HCT116 (cell line): ENCODE measurements at regions not wholly inside any gene's neighbourhood (a gene's known extent, or its start where the extent isn't known, plus 50 kb on each side); places are given as distances from the start of the nearest gene placed in this dataset.

ENCODE experiments used
- ATAC-seq: fragments of 200-7000 bp; cut with Tn5 transposase; 2 replicates; pipeline ENCODE4 v1.9.1; 2020; ENCODE audit warnings: mild to moderate bottlenecking, moderate library complexity
- BruUV-seq: library from RNA; stranded (reverse); fragments of 400-500 nt; replicated peaks from 2 replicates; lab custom pipeline; 2021; lab: Mats Ljungman, UMichigan
- CTCF ChIA-PET: fragments of 300-600 bp; sonication (Branson Sonifier 250); formaldehyde crosslinking; loops from one replicate; lab custom pipeline; 2021; ENCODE audit warnings: antibody characterized with exemption; lab: Charles Lee
- POLR2A ChIA-PET: fragments of 300-600, 350-600 bp; sonication (Branson Sonifier 250); formaldehyde crosslinking; loops from one replicate; lab custom pipeline; 2021; ENCODE audit warnings: antibody characterized with exemption; lab: Charles Lee
- RAD21 ChIA-PET, 2 experiments: fragments of 300-600 bp; sonication (Branson Sonifier 250); formaldehyde crosslinking; loops; one replicate each; lab custom pipeline; 2023; ENCODE audit warnings: low total read pairs in 2 of 2; ENCODE audit not compliant: uncharacterized antibody in 2 of 2, unreplicated experiment in 2 of 2, low non-redundant PET in 1 of 2; lab: Charles Lee
- DNase-seq: peaks from one replicate; pipeline ENCODE4 v3.0.0-alpha.2; 2010; ENCODE audit warnings: low read depth, low spot score
- H2AFZ ChIP-seq: fragments of 200-600 bp; shearing (Covaris generic), sonication (generic); 2 replicates; pipeline ENCODE4 v1.6.1; 2017; ENCODE audit warnings: low read depth, mixed run types, mixed read lengths, antibody characterized with exemption, low read length; ENCODE audit not compliant: poor library complexity, severe bottlenecking
- H3K27ac ChIP-seq: 2 replicates; pipeline ENCODE4 v1.5.1; 2012; ENCODE audit warnings: low read depth, low read length
- H3K27me3 ChIP-seq: fragments of 200-600 bp; sonication (generic); 2 replicates; pipeline ENCODE4 v1.6.1; 2016; ENCODE audit warnings: mixed run types, low read length, mixed read lengths; ENCODE audit not compliant: insufficient read depth
- H3K36me3 ChIP-seq, 2 experiments: fragments of 200-500 bp in 1 of 2; fragments of 200-600 bp in 1 of 2; sonication (Bioruptor generic) in 1 of 2; sonication (generic) in 1 of 2; 2 replicates each; pipeline versions ENCODE4 v1.5.1 to v1.6.1; 2014 to 2016; ENCODE audit warnings: low read length in 2 of 2, inconsistent platforms in 1 of 2, mixed read lengths in 1 of 2, mixed run types in 1 of 2; ENCODE audit not compliant: insufficient read depth in 2 of 2, control insufficient read depth in 1 of 2
- H3K4me1 ChIP-seq, 2 experiments: fragments of 200-600 bp in 1 of 2; sonication (generic) in 1 of 2; 2 replicates each; pipeline versions ENCODE4 v1.5.1 to v1.6.1; 2012 to 2017; ENCODE audit warnings: low read length in 2 of 2, inconsistent platforms in 1 of 2, mild to moderate bottlenecking in 1 of 2, mixed read lengths in 1 of 2, mixed run types in 1 of 2, moderate library complexity in 1 of 2; ENCODE audit not compliant: insufficient read depth in 2 of 2, control insufficient read depth in 1 of 2
- H3K4me2 ChIP-seq: fragments of 200-600 bp; sonication (generic); 2 replicates; pipeline ENCODE4 v1.6.1; 2017; ENCODE audit warnings: mixed run types, low read length, mixed read lengths
- H3K4me3 ChIP-seq, 2 experiments: fragments of 200-600 bp in 1 of 2; sonication (generic) in 1 of 2; replicated peaks in 1 of 2; 2 replicates each; pipeline ENCODE4 v1.5.1; 2011 to 2016; ENCODE audit warnings: low read length in 2 of 2, control low read depth in 1 of 2, low read depth in 1 of 2, mild to moderate bottlenecking in 1 of 2, mixed read lengths in 1 of 2, mixed run types in 1 of 2
- H3K79me2 ChIP-seq: fragments of 200-600 bp; sonication (generic); 2 replicates; pipeline ENCODE4 v1.6.1; 2017; ENCODE audit warnings: mild to moderate bottlenecking, mixed run types, low read length, moderate library complexity, mixed read lengths; ENCODE audit not compliant: insufficient read depth
- H3K9ac ChIP-seq: fragments of 200-600 bp; sonication (generic); 2 replicates; pipeline ENCODE4 v1.6.1; 2016; ENCODE audit warnings: low read length, mixed read lengths
- H3K9me2 ChIP-seq: fragments of 200-600 bp; sonication (generic), shearing (Covaris generic); 2 replicates; pipeline ENCODE4 v1.6.1; 2017; ENCODE audit warnings: mixed run types, mild to moderate bottlenecking, moderate library complexity; ENCODE audit not compliant: insufficient read depth
- H3K9me3 ChIP-seq, 2 experiments: fragments of 200-500 bp in 1 of 2; fragments of 200-600 bp in 1 of 2; sonication (Bioruptor generic) in 1 of 2; sonication (generic) in 1 of 2; 2 replicates each; pipeline ENCODE4 v1.6.1; 2014 to 2017; ENCODE audit warnings: low read length in 2 of 2, mixed read lengths in 2 of 2, inconsistent platforms in 1 of 2, low read depth in 1 of 2, mild to moderate bottlenecking in 1 of 2, mixed run types in 1 of 2, moderate library complexity in 1 of 2; ENCODE audit not compliant: control insufficient read depth in 1 of 2, insufficient read depth in 1 of 2
- H4K20me1 ChIP-seq: fragments of 200-600 bp; sonication (generic), shearing (Covaris generic); 2 replicates; pipeline ENCODE4 v1.6.1; 2017; ENCODE audit warnings: mixed run types, mild to moderate bottlenecking, moderate library complexity; ENCODE audit not compliant: insufficient read depth
- CBX3 ChIP-seq: IDR thresholded peaks from 2 replicates; pipeline ENCODE4 v1.6.1; 2012; ENCODE audit warnings: low read depth
- CEBPB ChIP-seq: IDR thresholded peaks from 2 replicates; pipeline ENCODE4 v1.6.1; 2012; ENCODE audit warnings: low read depth
- EGR1 ChIP-seq: IDR thresholded peaks from 2 replicates; pipeline ENCODE4 v1.6.1; 2012; ENCODE audit warnings: low read depth
- EZH2phosphoT487 ChIP-seq: fragments of 200-600 bp; IDR thresholded peaks from 2 replicates; pipeline ENCODE4 v1.6.1; 2018; ENCODE audit warnings: antibody characterized with exemption, borderline replicate concordance
- FOSL1 ChIP-seq: IDR thresholded peaks from 2 replicates; pipeline ENCODE4 v1.6.1; 2012; ENCODE audit warnings: low read depth
- POLR2A ChIP-seq: IDR thresholded peaks from 2 replicates; pipeline ENCODE4 v1.7.0; 2011; ENCODE audit warnings: borderline replicate concordance; ENCODE audit not compliant: insufficient read depth, insufficient read length; ENCODE audit errors: extremely low read depth
- SIN3A ChIP-seq: IDR thresholded peaks from 2 replicates; pipeline ENCODE4 v1.6.1; 2012; ENCODE audit warnings: low read depth
- SP1 ChIP-seq: IDR thresholded peaks from 2 replicates; pipeline ENCODE4 v1.6.1; 2012; ENCODE audit warnings: low read depth
- SRF ChIP-seq: IDR thresholded peaks from 2 replicates; pipeline ENCODE4 v1.6.1; 2012; ENCODE audit warnings: low read depth
- TCF7L2 ChIP-seq: IDR thresholded peaks from 2 replicates; pipeline ENCODE4 v1.7.0; 2011; ENCODE audit warnings: borderline replicate concordance, inconsistent platforms; ENCODE audit not compliant: insufficient read depth, insufficient read length; ENCODE audit errors: extremely low read depth
- ZFX ChIP-seq: fragments of 450-650 bp; IDR thresholded peaks from 2 replicates; pipeline ENCODE4 v1.6.1; 2017
- intact Hi-C: fragments of 100-400 bp; cut with micrococcal nuclease; formaldehyde crosslinking; loops from 2 replicates; pipeline ENCODE4 v1.10.0; 2022
- TF ChIP-seq, protein P1 (sequence below): IDR thresholded peaks from 2 replicates; pipeline ENCODE4 v1.6.1; 2012
- TF ChIP-seq, protein P2 (sequence below): IDR thresholded peaks from 2 replicates; pipeline ENCODE4 v1.6.1; 2012; ENCODE audit warnings: low read depth

DNA sequence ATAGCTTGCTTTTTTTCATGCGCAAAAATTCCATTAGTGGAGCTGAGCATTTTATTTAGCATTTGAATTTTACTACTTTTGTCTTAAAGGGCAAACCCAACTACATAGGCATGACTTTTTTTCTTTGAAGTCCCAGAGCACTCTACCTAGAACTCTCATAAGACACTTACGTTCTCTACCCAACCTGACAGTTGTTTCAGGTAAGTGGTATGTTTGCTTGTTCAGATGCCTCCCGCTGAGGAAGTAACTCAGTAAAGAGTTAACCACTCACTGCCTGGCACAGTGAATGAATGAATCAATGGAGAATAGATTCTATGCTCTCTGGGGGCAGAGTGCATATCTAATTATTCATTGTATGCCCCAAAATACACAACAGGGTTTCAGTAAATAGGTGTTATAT, 212.3 kb upstream of the PRDM1 start:
- POLR2A ChIA-PET, result no interaction called here
- no peak for TF ChIP-seq POLR2A
- no peak for TF ChIP-seq SIN3A
- no peak for TF ChIP-seq FOSL1
- TF ChIP-seq SRF, result no peak
- no peak for TF ChIP-seq SP1
- TF ChIP-seq EGR1, result no peak
- no peak for TF ChIP-seq TCF7L2
- TF ChIP-seq CBX3, result no peak
- TF ChIP-seq, protein P1, sequence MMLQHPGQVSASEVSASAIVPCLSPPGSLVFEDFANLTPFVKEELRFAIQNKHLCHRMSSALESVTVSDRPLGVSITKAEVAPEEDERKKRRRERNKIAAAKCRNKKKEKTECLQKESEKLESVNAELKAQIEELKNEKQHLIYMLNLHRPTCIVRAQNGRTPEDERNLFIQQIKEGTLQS, result no peak
- TF ChIP-seq EZH2phosphoT487, result no peak
- TF ChIP-seq ZFX, result no peak
- TF ChIP-seq CEBPB, result no peak
- TF ChIP-seq, protein P2, sequence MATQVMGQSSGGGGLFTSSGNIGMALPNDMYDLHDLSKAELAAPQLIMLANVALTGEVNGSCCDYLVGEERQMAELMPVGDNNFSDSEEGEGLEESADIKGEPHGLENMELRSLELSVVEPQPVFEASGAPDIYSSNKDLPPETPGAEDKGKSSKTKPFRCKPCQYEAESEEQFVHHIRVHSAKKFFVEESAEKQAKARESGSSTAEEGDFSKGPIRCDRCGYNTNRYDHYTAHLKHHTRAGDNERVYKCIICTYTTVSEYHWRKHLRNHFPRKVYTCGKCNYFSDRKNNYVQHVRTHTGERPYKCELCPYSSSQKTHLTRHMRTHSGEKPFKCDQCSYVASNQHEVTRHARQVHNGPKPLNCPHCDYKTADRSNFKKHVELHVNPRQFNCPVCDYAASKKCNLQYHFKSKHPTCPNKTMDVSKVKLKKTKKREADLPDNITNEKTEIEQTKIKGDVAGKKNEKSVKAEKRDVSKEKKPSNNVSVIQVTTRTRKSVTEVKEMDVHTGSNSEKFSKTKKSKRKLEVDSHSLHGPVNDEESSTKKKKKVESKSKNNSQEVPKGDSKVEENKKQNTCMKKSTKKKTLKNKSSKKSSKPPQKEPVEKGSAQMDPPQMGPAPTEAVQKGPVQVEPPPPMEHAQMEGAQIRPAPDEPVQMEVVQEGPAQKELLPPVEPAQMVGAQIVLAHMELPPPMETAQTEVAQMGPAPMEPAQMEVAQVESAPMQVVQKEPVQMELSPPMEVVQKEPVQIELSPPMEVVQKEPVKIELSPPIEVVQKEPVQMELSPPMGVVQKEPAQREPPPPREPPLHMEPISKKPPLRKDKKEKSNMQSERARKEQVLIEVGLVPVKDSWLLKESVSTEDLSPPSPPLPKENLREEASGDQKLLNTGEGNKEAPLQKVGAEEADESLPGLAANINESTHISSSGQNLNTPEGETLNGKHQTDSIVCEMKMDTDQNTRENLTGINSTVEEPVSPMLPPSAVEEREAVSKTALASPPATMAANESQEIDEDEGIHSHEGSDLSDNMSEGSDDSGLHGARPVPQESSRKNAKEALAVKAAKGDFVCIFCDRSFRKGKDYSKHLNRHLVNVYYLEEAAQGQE, result no peak
- ATAC-seq, result no peak

More for the DNA sequence above, 212.3 kb upstream of the PRDM1 start:
- Histone ChIP-seq H3K27me3 (no peaks in the 10 kb centered on the region), H3K9me3 (no peaks in the 10 kb centered on the region), H3K4me2 (no peak overlapping the region), H3K9ac (no peak overlapping the region), H3K27ac (no peak overlapping the region), H3K36me3 (no peaks in the 10 kb centered on the region), H4K20me1 (no peaks in the 10 kb centered on the region), H3K9me2 (no peaks in the 10 kb centered on the region), H3K79me2 (no peaks in the 10 kb centered on the region), H2AFZ (no peak overlapping the region), H3K4me3 (no peak overlapping the region), H3K4me1 (no peaks in the 10 kb centered on the region)
- no TSS peak for BruUV-seq
- DNase-seq, result no peak
- ChIA-PET CTCF (no interaction called here), RAD21 (no interaction called here)
- intact Hi-C loops, result no loop called here
